ENCODE measurements at regions not wholly inside any gene's neighbourhood (a gene's known extent, or its start where the extent isn't known, plus 50 kb on each side); places are given as distances from the start of the nearest gene placed in this dataset.

- Mint-ChIP-seq H3K9me3 (ENCODE audit: low read depth) (peaks cover 4% of the 10 kb centered on the region), H3K36me3 (ENCODE audit: low read depth) (peaks cover 2% of the 10 kb centered on the region), H3K27ac (ENCODE audit: unreplicated experiment) (no peak overlapping the region)
Observed at GRCh38 chr13:58889474-58889873, 1257.9 kb downstream of the PCDH17 start.

GRCh38 chr13:58893396-58893795, 1261.9 kb downstream of the PCDH17 start:
- H3K9me3 Mint-ChIP-seq (ENCODE audit: low read depth), result peaks cover 4% of the 10 kb centered on the region
- H3K27me3 Mint-ChIP-seq (ENCODE audit: low read depth), result no peaks in the 10 kb centered on the region
- TF ChIP-seq CTCF (IDR thresholded peaks at IDR 0.05), result no peak
- peaks cover 2% of the 10 kb centered on the region for H3K36me3 Mint-ChIP-seq (ENCODE audit: low read depth)
- H3K4me1 Mint-ChIP-seq (ENCODE audit: low read depth), result no peaks in the 10 kb centered on the region
- H3K4me3 Mint-ChIP-seq (ENCODE audit: unreplicated experiment), result no peak overlapping the region
- H3K27ac Mint-ChIP-seq (ENCODE audit: unreplicated experiment), result no peak overlapping the region
- no peak for DNase-seq (ENCODE audit: low spot score)

More at GRCh38 chr13:58889474-58889873, 1257.9 kb downstream of the PCDH17 start:
- no peak for DNase-seq (ENCODE audit: low spot score)
- H3K4me1 Mint-ChIP-seq (ENCODE audit: low read depth), result no peaks in the 10 kb centered on the region
- H3K4me3 Mint-ChIP-seq (ENCODE audit: unreplicated experiment), result no peak overlapping the region
- no peak for TF ChIP-seq CTCF (IDR thresholded peaks at IDR 0.05)
- H3K27me3 Mint-ChIP-seq (ENCODE audit: low read depth), result no peaks in the 10 kb centered on the region

GRCh38 chr13:58906329-58907007, 1257.3 kb downstream of the DIAPH3 start:
- Mint-ChIP-seq H3K27ac (ENCODE audit: unreplicated experiment) (no peak overlapping the region), H3K4me3 (ENCODE audit: unreplicated experiment) (no peak overlapping the region), H3K4me1 (ENCODE audit: low read depth) (no peaks in the 10 kb centered on the region), H3K36me3 (ENCODE audit: low read depth) (no peaks in the 10 kb centered on the region), H3K27me3 (ENCODE audit: low read depth) (no peaks in the 10 kb centered on the region), H3K9me3 (ENCODE audit: low read depth) (peaks cover 12% of the 10 kb centered on the region)
- no peak for TF ChIP-seq CTCF (IDR thresholded peaks at IDR 0.05)
- no peak for DNase-seq (ENCODE audit: low spot score)

GRCh38 chr13:58907347-58907746, 1256.4 kb downstream of the DIAPH3 start:
- peak; percentile 72 for TF ChIP-seq CTCF (IDR thresholded peaks at IDR 0.05)
- Mint-ChIP-seq H3K36me3 (ENCODE audit: low read depth) (no peaks in the 10 kb centered on the region), H3K9me3 (ENCODE audit: low read depth) (peaks cover 12% of the 10 kb centered on the region), H3K27ac (ENCODE audit: unreplicated experiment) (no peak overlapping the region), H3K27me3 (ENCODE audit: low read depth) (no peaks in the 10 kb centered on the region), H3K4me3 (ENCODE audit: unreplicated experiment) (no peak overlapping the region), H3K4me1 (ENCODE audit: low read depth) (no peaks in the 10 kb centered on the region)
- no peak for DNase-seq (ENCODE audit: low spot score)

- H3K36me3 Mint-ChIP-seq (ENCODE audit: low read depth), result no peaks in the 10 kb centered on the region
- peaks cover 12% of the 10 kb centered on the region for H3K9me3 Mint-ChIP-seq (ENCODE audit: low read depth)
- no peaks in the 10 kb centered on the region for H3K27me3 Mint-ChIP-seq (ENCODE audit: low read depth)
- H3K4me1 Mint-ChIP-seq (ENCODE audit: low read depth), result no peaks in the 10 kb centered on the region
- no peak overlapping the region for H3K4me3 Mint-ChIP-seq (ENCODE audit: unreplicated experiment)
- no peak overlapping the region for H3K27ac Mint-ChIP-seq (ENCODE audit: unreplicated experiment)
- no peak for DNase-seq (ENCODE audit: low spot score)
- TF ChIP-seq CTCF (IDR thresholded peaks at IDR 0.05), result no peak
Observed at GRCh38 chr13:58908019-58908679, 1255.6 kb downstream of the DIAPH3 start.
